ENCODE measurements at regions not wholly inside any gene's neighbourhood (a gene's known extent, or its start where the extent isn't known, plus 50 kb on each side); places are given as distances from the start of the nearest gene placed in this dataset.
A peak's percentile ranks its signal among the peaks of the same experiment; 100 is the strongest.
"Not testable (repeated sequence)": the region's sequence is repeated elsewhere in the genome, so short reads cannot be mapped to it uniquely, and the experiment has no call there.

GRCh38 chr22:44569561-44569991, 71.5 kb upstream of the RTL6 start:
- no peak overlapping the region for H3K4me3 ChIP-seq (ENCODE audit: low read length)
- DNase-seq (ENCODE audit: low read depth, low spot score), result no peak

DNA sequence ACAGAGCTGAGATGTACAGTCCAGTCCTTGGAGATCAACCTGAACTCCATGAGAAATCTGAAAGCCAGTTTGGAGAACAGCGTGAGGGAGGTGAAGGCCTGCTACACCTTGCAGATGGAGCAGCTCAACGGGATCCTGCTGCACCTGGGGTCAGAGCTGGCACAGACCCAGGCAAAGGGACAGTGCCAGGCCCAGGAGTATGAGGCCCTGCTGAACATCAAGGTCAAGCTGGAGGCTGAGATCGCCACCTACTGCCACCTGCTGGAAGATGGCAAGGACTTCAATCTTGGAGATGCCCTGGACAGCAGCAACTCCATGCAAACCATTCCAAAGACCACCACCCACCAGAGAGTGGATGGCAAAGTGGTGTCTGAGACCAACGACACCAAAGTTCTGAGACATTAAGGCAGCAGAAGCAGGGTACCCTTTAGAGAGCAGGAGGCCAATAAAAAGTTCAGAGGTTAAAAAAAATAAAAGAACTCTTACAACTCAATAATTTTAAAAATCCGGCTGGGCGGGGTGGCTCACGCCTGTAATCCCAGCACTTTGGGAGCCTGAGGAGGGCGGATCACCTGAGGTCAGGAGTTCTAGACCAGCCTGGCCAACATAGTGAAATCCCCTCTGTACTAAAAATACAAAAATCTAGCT, 69.9 kb upstream of the RTL6 start:
- peak; percentile 23 for DNase-seq (ENCODE audit: low read depth, low spot score)

GRCh38 chr22:44567378-44567841, 69.4 kb upstream of the RTL6 start:
- not testable (repeated sequence) for DNase-seq (ENCODE audit: low read depth, low spot score); H3K4me3 ChIP-seq (ENCODE audit: low read length)

More for the DNA sequence above, 69.9 kb upstream of the RTL6 start:
- H3K4me3 ChIP-seq (ENCODE audit: low read length), result no peak overlapping the region

GRCh38 chr22:44566911-44567310, 68.9 kb upstream of the RTL6 start:
- no peak overlapping the region for H3K4me3 ChIP-seq (ENCODE audit: low read length)
- no peak for DNase-seq (ENCODE audit: low read depth, low spot score)

DNA sequence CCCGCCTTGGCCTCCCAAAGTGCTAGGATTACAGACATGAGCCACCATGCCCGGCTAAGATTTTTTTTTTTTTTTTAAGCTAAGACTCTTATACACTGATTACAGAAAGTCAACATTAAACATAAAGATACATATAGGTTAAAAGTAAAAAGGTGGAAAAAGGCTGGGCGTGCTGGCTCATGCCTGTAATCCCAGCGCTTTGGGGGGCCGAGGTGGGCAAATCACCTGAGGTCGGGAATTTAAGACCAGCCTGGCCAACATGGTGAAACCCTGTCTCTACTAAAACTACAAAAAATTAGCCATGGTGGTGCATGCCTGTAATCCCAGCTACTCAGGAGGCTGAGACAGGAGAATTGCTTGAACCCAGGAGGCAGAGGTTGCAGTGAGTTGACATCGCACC, 64.6 kb upstream of the RTL6 start:
- DNase-seq (ENCODE audit: low read depth, low spot score); H3K4me3 ChIP-seq (ENCODE audit: low read length): not testable (repeated sequence)

GRCh38 chr22:44561139-44561840, 63.3 kb upstream of the RTL6 start:
- peak; percentile 22 for DNase-seq (ENCODE audit: low read depth, low spot score)
- H3K4me3 ChIP-seq (ENCODE audit: low read length), result no peak overlapping the region

GRCh38 chr22:44558671-44559070, 60.6 kb upstream of the RTL6 start:
- not testable (repeated sequence) for H3K4me3 ChIP-seq (ENCODE audit: low read length); DNase-seq (ENCODE audit: low read depth, low spot score)

DNA sequence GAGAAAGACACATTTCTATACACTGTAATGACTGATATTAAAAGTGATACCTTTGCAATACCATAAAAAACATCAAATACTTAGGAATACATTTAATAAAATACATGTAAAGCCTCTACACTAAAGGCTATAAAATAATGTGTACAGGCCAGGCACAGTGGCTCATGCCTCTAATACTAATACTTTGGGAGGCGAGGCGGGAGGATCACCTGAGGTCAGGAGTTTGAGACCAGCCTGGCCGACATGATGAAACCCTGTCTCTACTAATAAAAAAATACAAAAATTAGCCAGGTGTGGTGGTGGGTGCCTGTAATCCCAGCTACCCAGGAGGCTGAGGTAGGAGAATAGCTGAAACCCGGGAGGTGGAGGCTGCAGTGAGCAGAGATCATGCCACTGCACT, 59.8 kb upstream of the RTL6 start:
- not testable (repeated sequence) for H3K4me3 ChIP-seq (ENCODE audit: low read length); DNase-seq (ENCODE audit: low read depth, low spot score)

DNA sequence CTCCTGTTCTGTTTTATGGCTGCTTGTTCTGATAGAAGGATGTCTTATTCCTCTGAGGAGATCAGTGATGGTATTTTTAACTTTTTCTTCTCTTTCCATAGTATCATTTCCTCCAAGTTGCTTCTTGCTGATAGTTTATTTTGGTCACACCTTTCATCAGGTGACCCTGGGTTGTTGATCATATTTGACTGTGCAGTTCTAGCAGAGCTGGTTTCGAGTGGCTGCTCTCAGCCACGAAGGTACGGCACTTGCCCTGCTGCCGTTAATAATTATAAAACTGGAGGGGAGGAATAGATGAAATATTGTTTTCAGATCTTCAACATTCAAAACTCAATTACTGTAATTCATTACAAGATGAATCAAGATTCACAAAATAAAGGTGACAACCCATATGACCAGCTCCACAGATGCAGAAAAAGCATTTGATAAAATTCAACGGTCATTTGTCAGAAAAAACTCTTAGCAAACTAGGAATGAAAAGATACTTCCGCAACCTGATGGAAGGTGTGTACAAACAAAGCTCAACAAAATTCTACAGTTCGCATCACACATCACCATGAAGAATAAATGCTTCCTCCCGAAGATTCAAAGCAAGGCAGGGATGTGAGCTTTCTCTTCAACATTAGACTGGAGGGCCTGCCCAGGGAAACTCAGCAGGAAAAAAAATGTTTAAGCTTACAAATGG, 59.2 kb upstream of the RTL6 start:
- no peak for DNase-seq (ENCODE audit: low read depth, low spot score)
- no peak overlapping the region for H3K4me3 ChIP-seq (ENCODE audit: low read length)

- no peak overlapping the region for H3K4me3 ChIP-seq (ENCODE audit: low read length)
These were observed 57.6 kb upstream of the RTL6 start for GRCh38 chr22:44555597-44555996.

GRCh38 chr22:44555046-44555445, 57.0 kb upstream of the RTL6 start:
- no peak overlapping the region for H3K4me3 ChIP-seq (ENCODE audit: low read length)
- no peak for DNase-seq (ENCODE audit: low read depth, low spot score)

More at GRCh38 chr22:44555597-44555996, 57.6 kb upstream of the RTL6 start:
- DNase-seq (ENCODE audit: low read depth, low spot score), result no peak

- DNase-seq (ENCODE audit: low read depth, low spot score), result no peak
- H3K4me3 ChIP-seq (ENCODE audit: low read length), result no peak overlapping the region
These were observed 56.4 kb upstream of the RTL6 start for GRCh38 chr22:44554411-44554810.

DNA sequence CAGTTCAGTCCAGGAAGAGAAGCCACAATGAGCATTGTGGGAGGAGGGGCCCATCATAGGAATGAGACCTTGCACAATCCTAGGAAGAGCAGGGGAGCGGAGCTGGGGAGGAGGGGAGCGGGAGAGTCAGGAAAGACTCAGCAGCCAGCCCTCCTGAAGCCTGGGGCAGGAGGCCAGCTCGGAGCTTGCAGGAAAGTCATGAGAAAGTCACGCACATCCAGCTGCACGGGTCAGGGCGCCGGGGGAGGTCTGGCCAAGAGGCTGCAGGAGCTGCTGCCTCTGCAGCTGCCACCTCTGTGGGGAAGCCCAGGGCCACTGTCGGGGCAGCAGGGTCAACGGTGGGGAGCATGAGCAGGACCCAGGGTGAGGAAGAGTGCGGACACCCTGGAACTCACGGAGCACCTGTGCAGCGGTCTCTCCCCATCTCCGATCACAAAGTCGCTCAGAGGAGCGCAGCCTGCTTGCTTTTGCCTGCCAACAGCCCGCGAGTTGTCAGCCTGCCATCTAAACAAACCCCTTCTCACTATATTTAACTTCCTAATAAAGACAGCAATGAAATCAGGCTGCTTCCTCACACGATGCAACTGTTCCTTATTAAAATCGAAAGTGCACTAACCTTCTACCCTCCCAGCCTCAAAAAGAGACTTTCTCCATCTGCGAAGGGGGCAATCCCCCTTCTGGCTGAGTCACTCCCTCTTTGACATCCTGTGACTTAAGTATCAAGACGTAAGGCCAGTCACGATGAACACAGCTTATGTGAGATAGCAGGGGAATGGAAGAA, 52.9 kb upstream of the RTL6 start:
- DNase-seq (ENCODE audit: low read depth, low spot score), result no peak

GRCh38 chr22:44549701-44550100, 51.7 kb upstream of the RTL6 start:
- no peak for DNase-seq (ENCODE audit: low read depth, low spot score)
- H3K4me3 ChIP-seq (ENCODE audit: low read length), result no peak overlapping the region

More for the DNA sequence above, 52.9 kb upstream of the RTL6 start:
- no peak overlapping the region for H3K4me3 ChIP-seq (ENCODE audit: low read length)

DNA sequence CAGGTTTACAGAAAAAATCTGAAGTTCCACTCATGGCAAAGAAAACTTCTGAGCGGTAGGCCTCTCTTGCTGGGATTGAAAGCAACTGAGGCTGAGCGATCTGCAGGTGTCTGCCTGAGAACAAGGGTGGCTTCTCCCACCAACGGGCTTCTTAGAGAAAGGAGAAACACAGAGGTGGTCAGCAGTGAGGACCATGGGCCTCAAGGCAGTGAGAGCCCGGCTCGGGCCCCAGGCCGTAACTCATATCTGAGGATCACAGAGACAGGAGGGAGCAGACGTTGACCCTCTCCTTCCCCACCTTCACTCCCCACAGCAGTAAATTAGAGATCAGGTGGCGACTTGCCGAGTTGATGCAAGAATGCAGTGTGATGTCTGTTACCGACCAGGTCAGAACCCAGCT, 50.9 kb upstream of the RTL6 start:
- H3K4me3 ChIP-seq (ENCODE audit: low read length), result no peak overlapping the region
- DNase-seq (ENCODE audit: low read depth, low spot score), result no peak
